ENCODE measurements at regions not wholly inside any gene's neighbourhood (a gene's known extent, or its start where the extent isn't known, plus 50 kb on each side); places are given as distances from the start of the nearest gene placed in this dataset.

DNA sequence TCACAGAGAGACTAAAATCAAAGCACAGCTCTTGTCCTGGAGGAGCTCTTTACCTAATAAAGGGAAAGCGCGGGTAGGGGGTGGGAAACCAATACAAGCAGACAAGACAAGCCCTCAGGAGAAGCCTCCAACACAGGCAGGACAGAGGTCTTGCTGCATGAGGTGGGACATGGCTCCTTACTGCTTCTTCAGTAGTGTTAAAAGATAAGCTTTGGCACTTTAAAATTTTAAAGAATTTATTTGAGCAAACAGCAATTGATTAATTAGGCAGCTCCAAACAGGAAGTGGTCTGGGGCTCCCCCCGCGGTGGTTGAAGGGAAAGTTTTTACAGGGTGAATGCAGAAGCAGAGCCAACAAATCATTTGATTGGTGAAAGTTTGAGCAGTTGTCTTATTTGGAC is 50.3 kb upstream of the MACC1 start:
- no peak for DNase-seq (ENCODE audit: low read depth)

DNA sequence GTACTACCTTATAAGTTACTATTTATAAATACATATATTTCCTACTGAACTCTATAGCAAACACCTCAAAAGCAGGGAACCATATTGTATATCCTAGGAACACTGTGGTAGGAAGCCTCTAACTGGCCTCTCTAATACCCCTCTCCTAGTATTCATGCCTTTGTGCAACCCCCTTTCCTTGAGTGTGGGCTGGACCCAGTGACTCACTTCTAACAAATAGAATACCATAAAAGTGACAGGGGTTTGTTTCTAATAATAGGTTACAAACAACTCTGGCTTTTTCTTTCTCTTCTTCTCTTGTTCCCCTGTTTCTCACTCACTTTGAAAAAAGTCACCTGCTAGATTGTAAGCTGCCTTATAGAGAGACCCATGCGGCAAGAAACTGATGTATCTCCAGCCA is 51.6 kb upstream of the MACC1 start:
- no peak for DNase-seq (ENCODE audit: low read depth)

DNA sequence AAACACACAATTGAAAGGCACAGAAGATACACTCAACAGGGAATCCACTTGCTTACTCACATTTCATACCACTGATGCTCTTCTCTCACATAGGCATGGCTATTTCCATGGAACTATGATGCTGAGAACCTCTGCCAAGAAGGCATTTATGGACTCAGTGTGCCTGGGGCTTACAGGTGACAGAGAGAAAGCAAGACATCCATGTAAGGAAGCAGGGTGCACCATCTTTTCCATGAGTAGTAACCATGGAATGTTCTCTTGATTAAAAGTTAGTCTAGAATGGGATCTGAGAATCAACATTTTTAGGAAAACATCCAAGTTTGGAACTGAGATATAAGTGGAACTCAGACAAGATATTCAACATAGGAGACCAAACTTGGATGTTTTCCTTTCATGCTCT is 52.5 kb upstream of the MACC1 start:
- DNase-seq (ENCODE audit: low read depth), result no peak

DNA sequence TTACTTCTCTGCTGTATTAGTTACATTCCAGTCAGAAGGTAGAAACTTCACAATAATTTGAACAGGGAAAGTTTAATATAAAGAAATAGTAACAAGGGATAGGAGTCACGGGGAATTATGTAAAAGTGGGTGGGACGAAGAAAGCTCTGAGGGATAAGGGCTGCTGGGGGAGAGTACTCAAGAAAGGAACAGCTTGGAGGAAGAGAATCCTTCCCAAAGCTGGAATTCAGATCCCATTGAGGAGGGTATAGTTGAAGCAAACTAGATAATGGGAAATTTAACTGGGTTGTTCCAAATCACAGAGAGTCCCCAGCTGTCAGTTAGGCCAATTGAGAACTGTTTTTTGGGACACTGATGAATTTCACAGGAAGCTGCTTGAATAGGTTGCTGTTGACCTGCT is 53.2 kb upstream of the MACC1 start:
- DNase-seq (ENCODE audit: low read depth), result no peak

DNA sequence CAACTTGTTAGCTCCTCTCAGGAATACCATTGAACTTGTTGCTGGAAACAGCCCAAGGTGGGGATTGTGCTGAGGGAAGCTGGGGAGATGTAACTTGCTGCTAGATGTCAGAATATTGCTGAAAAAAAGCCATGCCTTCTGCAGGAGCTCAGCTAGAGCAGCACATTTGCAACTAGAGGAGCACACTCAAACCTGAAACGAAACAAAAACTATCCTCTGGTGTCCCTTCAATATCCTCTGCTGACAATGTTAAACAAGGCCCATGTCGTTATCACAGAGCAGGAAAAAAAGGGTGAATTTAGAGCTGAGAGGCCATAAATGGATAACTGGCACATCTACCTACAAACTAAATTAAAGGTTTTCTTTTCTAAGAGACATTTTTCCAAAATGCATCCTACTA is 53.7 kb upstream of the MACC1 start:
- no peak for DNase-seq (ENCODE audit: low read depth)

DNA sequence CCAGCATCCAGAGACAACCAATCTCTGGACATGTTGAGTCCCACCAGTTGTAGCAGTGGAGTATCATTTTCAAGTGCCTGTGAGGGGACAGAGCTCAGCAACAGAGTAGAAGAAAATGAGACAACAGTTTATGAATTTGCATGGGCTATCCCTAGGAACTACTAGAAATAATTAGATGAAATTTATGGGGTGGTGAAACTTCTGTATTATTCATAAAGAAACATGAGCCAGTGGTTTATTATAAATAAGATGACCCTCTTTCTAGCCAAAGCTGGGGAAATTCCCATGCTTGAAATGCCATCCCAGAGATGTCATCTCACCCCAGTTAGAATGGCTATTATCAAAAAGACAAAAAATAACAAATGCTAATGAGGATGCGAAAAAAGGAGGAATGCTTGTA is 55.1 kb upstream of the ITGB8 start:
- DNase-seq (ENCODE audit: low read depth), result no peak

DNA sequence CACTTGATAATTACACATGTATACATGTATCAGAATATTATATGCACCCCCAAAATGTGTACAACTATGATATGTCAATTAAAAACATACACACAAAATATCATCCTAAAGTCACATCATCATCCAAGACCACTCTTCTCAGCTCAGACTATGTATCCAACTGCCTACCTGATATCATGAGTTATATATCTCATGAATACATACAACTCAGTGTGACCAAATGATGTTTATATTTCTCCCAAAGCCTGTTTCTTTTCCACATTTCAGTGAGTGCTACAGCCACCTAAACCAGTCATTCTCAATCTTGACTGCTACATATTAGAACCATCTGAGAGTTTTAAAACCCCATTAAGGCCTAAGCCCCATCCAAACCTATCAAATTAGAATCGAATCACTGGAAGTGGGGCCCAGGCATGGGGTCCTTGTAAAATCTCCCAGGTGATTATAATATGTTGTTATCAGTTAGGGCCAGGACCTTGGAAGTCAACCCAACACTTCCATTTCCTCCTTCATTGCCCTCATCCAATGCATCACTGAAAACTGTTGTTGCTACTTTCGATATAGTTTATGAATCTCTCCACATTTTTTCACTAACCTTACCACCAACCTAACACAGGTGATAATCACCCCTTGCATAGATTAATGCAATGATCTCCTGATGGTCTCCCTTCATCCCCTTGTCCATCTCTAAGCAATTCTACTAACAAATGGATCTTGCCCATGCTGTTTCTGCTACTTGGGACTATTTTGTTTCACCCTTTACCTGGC is 53.8 kb upstream of the ITGB8 start:
- DNase-seq (ENCODE audit: low read depth), result no peak

DNA sequence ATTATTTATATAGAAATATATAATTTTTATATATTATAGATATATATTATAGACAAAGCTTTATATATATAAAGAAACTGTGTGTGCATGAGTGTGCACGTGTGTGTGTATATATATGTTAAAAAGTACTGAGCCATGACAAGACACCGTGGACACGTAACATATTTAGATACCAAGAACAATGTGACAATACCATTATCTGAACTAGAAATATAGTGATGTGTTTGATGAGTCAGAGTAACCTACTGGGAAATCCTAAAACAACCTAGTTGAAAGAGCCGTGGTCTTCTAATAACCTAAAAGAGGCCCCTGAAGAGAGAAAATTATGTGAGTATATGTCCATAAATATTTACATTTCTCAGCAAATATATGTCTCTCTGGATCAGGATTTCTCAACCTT is 50.7 kb upstream of the ITGB8 start:
- no peak for DNase-seq (ENCODE audit: low read depth)

DNA sequence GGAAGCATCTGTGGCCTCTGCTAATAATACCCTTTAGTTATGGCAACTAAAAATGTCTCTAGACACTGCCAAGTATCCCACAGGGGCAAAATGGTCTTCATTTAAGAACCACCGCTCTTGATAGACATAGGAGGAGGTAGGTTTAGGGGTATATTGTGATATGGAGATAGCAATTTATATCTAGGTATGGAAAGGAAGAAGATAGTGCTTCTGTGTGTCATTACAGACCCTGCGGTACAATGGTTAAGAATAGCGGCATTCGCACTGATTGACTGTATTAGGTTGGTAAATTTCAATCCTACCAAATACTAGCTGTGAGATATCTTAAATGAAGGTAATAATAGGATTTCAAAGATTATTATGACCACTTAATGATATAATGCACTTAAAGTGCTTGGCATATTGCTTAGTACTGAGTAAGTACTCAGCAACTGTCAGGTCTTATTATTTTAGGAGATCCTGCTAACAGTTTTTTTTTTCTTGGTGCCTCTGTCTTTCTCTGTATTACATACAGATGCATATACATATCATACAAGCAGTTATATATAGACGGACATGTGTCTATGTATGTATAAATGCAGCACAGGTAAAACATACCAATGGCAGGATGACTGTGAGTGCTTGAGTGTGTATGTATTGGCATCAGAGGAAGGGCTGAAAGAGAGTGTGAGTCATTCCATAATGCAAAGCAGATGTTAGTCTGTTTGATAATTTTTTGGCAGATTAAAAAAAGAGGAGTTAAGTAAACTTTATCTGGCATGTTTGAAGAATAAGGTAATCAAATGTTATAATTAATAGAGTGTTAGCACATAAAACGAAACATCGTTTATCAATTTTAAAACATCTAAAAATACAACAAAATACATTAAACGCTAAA is 50.0 kb upstream of the ITGB8 start:
- DNase-seq (ENCODE audit: low read depth), result peak; percentile 54

Measured in ELR (cell line).